Left renal pelvis (tissue), 4 donors: ENCODE measurements at regions not wholly inside any gene's neighbourhood (a gene's known extent, or its start where the extent isn't known, plus 50 kb on each side); places are given as distances from the start of the nearest gene placed in this dataset.
"Not testable (repeated sequence)": the region's sequence is repeated elsewhere in the genome, so short reads cannot be mapped to it uniquely, and the experiment has no call there.

Experiments
- DNase-seq, 4 donors: peaks; one replicate each; pipeline ENCODE4 v3.0.0-alpha.2; 2013; ENCODE audit warnings: low read depth in 4 of 4, low spot score in 3 of 4

DNA sequence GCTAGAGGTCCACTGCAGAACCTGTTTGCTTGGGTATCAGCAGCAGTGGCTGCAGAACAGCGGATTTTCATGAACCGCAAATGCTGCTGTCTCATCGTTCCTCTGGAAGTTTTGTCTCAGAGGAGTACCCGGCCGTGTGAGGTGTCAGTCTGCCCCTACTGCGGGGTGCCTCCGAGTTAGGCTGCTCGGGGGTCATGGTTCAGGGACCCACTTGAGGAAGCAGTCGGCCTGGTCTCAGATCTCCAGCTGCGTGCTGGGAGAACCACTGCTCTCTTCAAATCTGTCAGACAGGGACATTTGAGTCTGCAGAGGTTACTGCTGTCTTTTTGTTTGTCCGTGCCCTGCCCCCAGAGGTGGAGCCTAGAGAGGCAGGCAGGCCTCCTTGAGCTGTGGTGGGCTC is 109.5 kb upstream of the TMEM196 start:
- not testable (repeated sequence) for DNase-seq

- DNase-seq = no peak
Observed at GRCh38 chr7:19872094-19872493, 98.7 kb upstream of the TMEM196 start.

GRCh38 chr7:19871102-19871501 is 97.7 kb upstream of the TMEM196 start:
- no peak for DNase-seq

GRCh38 chr7:19869979-19870378 is 96.6 kb upstream of the TMEM196 start:
- no peak for DNase-seq

- no peak for DNase-seq
Observed at GRCh38 chr7:19853261-19853832, 79.9 kb upstream of the TMEM196 start.

GRCh38 chr7:19852192-19852591 is 78.8 kb upstream of the TMEM196 start:
- DNase-seq = no peak

GRCh38 chr7:19851504-19851903 is 78.1 kb upstream of the TMEM196 start:
- no peak for DNase-seq

GRCh38 chr7:19834566-19834965 is 61.1 kb upstream of the TMEM196 start:
- no peak for DNase-seq

GRCh38 chr7:19830604-19831003 is 57.2 kb upstream of the TMEM196 start:
- no peak for DNase-seq
